ENCODE measurements at regions not wholly inside any gene's neighbourhood (a gene's known extent, or its start where the extent isn't known, plus 50 kb on each side); places are given as distances from the start of the nearest gene placed in this dataset.
"Not testable (repeated sequence)": the region's sequence is repeated elsewhere in the genome, so short reads cannot be mapped to it uniquely, and the experiment has no call there.

GRCh38 chr2:64252251-64252978, 108.2 kb upstream of the PELI1 start:
- not testable (repeated sequence) for DNase-seq

GRCh38 chr2:64253421-64253820, 109.2 kb upstream of the PELI1 start:
- not testable (repeated sequence) for DNase-seq

- no peak for DNase-seq
Observed at GRCh38 chr2:64258566-64258965, 114.3 kb upstream of the PELI1 start.

- DNase-seq = no peak
Observed at GRCh38 chr2:64259312-64259711, 115.1 kb upstream of the PELI1 start.

GRCh38 chr2:64260093-64260803, 116.0 kb upstream of the PELI1 start:
- no peak for DNase-seq

GRCh38 chr2:64260817-64261216, 116.6 kb upstream of the PELI1 start:
- no peak for DNase-seq

GRCh38 chr2:64262071-64262470, 117.9 kb upstream of the PELI1 start:
- DNase-seq = no peak

GRCh38 chr2:64262816-64263215, 118.6 kb upstream of the PELI1 start:
- DNase-seq = no peak

- DNase-seq = no peak
Observed at GRCh38 chr2:64263315-64263714, 119.1 kb upstream of the PELI1 start.

GRCh38 chr2:64267699-64268098, 123.5 kb upstream of the PELI1 start:
- no peak for DNase-seq

- DNase-seq = peak; percentile 18
Observed at GRCh38 chr2:64268330-64269048, 124.3 kb upstream of the PELI1 start.

- peak; percentile 61 for DNase-seq
Observed at GRCh38 chr2:64273524-64274398, 129.5 kb upstream of the PELI1 start.

GRCh38 chr2:64274399-64275173, 130.4 kb upstream of the PELI1 start:
- DNase-seq = no peak

- no peak for DNase-seq
Observed at GRCh38 chr2:64275174-64275466, 130.9 kb upstream of the PELI1 start.

GRCh38 chr2:64276417-64277095, 132.3 kb upstream of the PELI1 start:
- no peak for DNase-seq

- no peak for DNase-seq
Observed at GRCh38 chr2:64277101-64277849, 133.1 kb upstream of the PELI1 start.

GRCh38 chr2:64280812-64281211, 136.6 kb upstream of the PELI1 start:
- DNase-seq = not testable (repeated sequence)

GRCh38 chr2:64283006-64283570, 138.9 kb upstream of the PELI1 start:
- DNase-seq = no peak

GRCh38 chr2:64283641-64284361, 139.6 kb upstream of the PELI1 start:
- peak; percentile 32 for DNase-seq

- DNase-seq = peak; percentile 2
Observed at GRCh38 chr2:64284751-64285150, 140.5 kb upstream of the PELI1 start.

All from NCI-H2029 treated with DMSO at 0.1 percent for 48 hours (cell line).